Right atrium auricular region (tissue), 2 donors: ENCODE measurements at regions not wholly inside any gene's neighbourhood (a gene's known extent, or its start where the extent isn't known, plus 50 kb on each side); places are given as distances from the start of the nearest gene placed in this dataset.

ENCODE experiments used
- DNase-seq: peaks from one replicate; pipeline ENCODE4 v3.0.0-alpha.2; 2019; ENCODE audit warnings: low spot score
- H3K27ac ChIP-seq, 2 donors: fragments of 200-600 bp; sonication (generic); 1 replicate in 1 of 2; 2 replicates in 1 of 2; pipeline ENCODE4 v1.5.1; 2016 to 2019
- H3K27me3 ChIP-seq, 2 donors: fragments of 200-600 bp; sonication (generic); one replicate each; pipeline versions ENCODE4 v1.5.1 to v1.6.0; 2017 to 2019
- H3K36me3 ChIP-seq: fragments of 200-600 bp; sonication (generic); one replicate; pipeline ENCODE4 v1.5.1; 2016
- H3K4me1 ChIP-seq, 2 donors: fragments of 200-600 bp; sonication (generic); one replicate each; pipeline versions ENCODE4 v1.5.1 to v1.6.0; 2017 to 2019
- H3K4me3 ChIP-seq, 2 donors: fragments of 200-600 bp; sonication (generic); 1 replicate in 1 of 2; 2 replicates in 1 of 2; pipeline ENCODE4 v1.5.1; 2017 to 2019; ENCODE audit warnings: mild to moderate bottlenecking in 1 of 2, moderate library complexity in 1 of 2
- H3K9me3 ChIP-seq, 2 donors: fragments of 200-600 bp; sonication (generic); one replicate each; pipeline ENCODE4 v1.5.1; 2019
- TF ChIP-seq, protein P1 (sequence below), 2 donors: fragments of 200-600 bp; sonication (generic); IDR thresholded peaks; one replicate each; pipeline ENCODE4 v1.5.1; 2019; ENCODE audit warnings: antibody characterized with exemption in 2 of 2

DNA sequence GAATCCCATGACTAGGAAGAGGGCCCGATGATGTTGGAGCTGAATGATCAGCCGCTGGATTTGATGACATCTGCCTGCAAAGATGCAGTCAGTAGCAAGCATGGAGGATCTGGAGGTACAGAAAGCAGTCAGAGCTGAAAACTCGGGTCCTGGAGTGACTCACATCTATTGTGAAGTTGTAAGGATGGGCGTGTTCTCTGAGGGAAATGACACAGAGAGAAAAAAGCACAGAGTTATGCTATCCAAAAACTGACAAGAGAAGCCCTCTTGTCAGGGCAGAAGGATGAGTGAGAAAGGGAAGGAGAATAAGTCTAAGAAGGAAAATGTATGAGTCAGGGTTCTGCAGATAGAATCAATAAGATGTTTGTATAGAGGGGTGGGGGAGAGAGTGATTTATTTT lies 380.4 kb upstream of the CCDC196 start:
- H3K4me3 ChIP-seq = no peak overlapping the region
- H3K27ac ChIP-seq = no peak overlapping the region
- no peaks in the 10 kb centered on the region for H3K36me3 ChIP-seq
- no peak for DNase-seq
- no peaks in the 10 kb centered on the region for H3K4me1 ChIP-seq
- no peaks in the 10 kb centered on the region for H3K27me3 ChIP-seq
- H3K9me3 ChIP-seq = no peaks in the 10 kb centered on the region
- TF ChIP-seq, protein P1, sequence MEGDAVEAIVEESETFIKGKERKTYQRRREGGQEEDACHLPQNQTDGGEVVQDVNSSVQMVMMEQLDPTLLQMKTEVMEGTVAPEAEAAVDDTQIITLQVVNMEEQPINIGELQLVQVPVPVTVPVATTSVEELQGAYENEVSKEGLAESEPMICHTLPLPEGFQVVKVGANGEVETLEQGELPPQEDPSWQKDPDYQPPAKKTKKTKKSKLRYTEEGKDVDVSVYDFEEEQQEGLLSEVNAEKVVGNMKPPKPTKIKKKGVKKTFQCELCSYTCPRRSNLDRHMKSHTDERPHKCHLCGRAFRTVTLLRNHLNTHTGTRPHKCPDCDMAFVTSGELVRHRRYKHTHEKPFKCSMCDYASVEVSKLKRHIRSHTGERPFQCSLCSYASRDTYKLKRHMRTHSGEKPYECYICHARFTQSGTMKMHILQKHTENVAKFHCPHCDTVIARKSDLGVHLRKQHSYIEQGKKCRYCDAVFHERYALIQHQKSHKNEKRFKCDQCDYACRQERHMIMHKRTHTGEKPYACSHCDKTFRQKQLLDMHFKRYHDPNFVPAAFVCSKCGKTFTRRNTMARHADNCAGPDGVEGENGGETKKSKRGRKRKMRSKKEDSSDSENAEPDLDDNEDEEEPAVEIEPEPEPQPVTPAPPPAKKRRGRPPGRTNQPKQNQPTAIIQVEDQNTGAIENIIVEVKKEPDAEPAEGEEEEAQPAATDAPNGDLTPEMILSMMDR (IDR thresholded peaks at IDR 0.05) = no peak

DNA sequence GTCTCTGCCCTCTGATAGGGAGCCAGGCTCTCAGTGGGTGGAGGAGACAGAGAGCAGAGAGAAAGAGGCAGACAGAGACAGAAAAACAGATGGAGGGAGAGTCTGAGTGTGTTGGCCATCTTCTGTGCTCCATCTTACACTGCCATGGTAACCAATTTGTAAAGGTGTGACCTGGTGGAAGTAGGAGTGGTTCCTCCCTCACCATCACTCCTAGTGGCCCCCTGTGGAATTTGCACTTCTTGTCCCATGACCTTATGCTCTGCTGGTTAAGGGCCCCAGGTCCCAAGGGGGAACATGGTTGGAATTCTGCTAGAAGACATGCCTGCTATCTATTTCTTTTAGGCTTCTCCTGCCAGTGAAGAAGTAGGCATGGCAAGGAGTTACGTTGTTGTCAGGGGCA lies 376.7 kb upstream of the CCDC196 start:
- no peaks in the 10 kb centered on the region for H3K4me1 ChIP-seq
- TF ChIP-seq, protein P1 (IDR thresholded peaks at IDR 0.05) = no peak
- no peaks in the 10 kb centered on the region for H3K27me3 ChIP-seq
- H3K27ac ChIP-seq = no peak overlapping the region
- no peak for DNase-seq
- H3K9me3 ChIP-seq = no peaks in the 10 kb centered on the region
- H3K4me3 ChIP-seq = no peak overlapping the region
- H3K36me3 ChIP-seq = no peaks in the 10 kb centered on the region

DNA sequence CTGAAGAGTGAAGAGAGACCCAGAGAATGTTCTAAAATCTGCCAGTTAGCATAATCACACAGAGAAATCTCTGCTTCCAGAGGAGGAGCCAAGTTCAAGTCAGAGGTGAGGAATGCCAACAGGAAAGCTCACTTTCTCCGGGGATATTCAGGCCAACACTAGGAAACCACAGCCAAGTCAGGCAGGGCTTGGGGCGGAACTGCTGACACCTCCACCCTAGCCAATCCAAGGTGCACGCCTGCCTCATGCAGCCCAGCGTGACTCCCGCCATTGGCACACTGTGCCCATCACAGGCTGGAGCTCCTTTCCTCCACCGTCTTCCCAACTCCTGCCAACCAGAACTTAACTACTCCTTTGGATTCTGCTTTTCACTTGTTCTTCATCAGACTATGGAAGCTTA lies 374.3 kb upstream of the CCDC196 start:
- no peaks in the 10 kb centered on the region for H3K36me3 ChIP-seq
- no peaks in the 10 kb centered on the region for H3K27me3 ChIP-seq
- no peak for DNase-seq
- H3K9me3 ChIP-seq = no peaks in the 10 kb centered on the region
- H3K4me1 ChIP-seq = no peaks in the 10 kb centered on the region
- TF ChIP-seq, protein P1 (IDR thresholded peaks at IDR 0.05) = no peak
- H3K27ac ChIP-seq = no peak overlapping the region
- no peak overlapping the region for H3K4me3 ChIP-seq

DNA sequence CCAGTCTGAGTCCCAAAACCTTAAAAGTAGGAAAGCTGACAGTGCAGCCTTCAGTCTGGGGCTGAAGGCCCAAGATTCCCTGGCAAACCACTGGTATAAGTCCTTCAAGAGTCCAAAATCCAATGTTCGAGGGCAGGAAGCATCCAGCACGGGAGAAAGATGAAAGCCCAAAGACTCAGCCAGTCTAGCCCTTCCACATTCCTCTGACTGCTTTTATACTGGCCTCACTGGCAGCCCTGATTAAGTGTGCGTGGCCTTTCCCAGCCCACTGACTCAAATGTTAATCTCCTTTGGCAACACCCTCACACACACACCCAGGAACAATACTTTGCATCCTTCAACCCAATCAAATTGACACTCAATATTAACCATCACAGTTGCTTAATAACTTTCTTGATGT lies 372.1 kb upstream of the CCDC196 start:
- TF ChIP-seq, protein P1 (IDR thresholded peaks at IDR 0.05) = no peak
- Histone ChIP-seq H3K9me3 (no peaks in the 10 kb centered on the region), H3K36me3 (no peaks in the 10 kb centered on the region), H3K4me3 (no peak overlapping the region), H3K27me3 (no peaks in the 10 kb centered on the region), H3K27ac (no peak overlapping the region), H3K4me1 (no peaks in the 10 kb centered on the region)
- DNase-seq = no peak

DNA sequence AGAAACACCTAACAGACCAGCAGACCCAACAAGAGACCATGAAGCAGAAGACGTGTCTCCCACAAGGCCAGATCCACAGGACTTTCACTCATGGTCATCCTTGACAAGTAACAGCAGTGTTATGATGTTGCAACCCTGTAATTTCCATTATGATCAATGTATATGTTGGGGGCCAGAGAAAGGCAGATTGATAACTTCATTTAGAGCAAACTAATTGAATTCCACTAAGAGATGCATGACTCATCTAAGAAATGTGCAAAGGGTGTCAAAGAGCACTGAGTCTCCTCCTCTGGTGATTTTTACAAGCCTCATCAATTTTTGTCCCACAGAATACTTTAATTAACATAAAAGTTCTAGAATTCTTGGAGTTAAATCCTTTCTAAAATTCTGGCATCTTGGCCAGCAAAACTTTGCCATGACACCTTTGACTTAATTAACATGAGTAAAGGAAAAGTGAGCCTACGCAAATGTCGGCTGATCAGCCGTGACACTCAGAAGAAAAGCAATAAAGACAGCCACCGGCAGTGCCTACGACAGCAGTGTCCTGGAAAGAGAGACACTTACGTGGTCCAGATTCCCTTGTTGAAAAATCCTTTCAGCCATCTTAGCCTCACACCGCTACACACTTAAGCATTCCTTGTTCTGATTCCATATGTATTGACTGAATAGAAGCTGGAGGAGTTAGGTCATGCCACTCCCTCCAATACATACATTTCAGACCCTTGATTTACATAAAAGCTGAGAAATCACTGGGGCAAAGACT lies 370.2 kb upstream of the CCDC196 start:
- Histone ChIP-seq H3K27ac (no peak overlapping the region), H3K27me3 (no peaks in the 10 kb centered on the region), H3K4me3 (no peak overlapping the region), H3K36me3 (no peaks in the 10 kb centered on the region), H3K9me3 (no peaks in the 10 kb centered on the region), H3K4me1 (no peaks in the 10 kb centered on the region)
- no peak for DNase-seq
- TF ChIP-seq, protein P1 (IDR thresholded peaks at IDR 0.05) = no peak

DNA sequence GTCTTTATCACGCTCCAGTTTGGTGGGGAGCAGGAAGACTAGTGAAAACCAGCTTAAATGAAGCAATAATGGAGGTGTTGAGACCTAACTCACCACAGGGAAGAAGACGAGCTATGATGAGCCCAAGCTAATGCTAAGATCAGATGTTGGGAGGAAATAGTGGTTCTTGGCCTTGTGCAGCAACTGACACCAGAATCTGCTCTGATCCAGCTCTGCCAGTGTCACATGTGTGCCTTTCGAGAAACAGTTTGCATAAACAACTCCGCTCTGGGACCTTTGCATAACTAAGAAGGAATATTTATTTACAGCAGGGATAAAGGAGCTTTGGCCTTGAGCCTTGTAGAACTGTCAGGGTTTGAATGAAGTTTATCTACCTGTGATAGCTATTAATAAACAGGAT lies 369.4 kb upstream of the CCDC196 start:
- no peak for DNase-seq
- no peak overlapping the region for H3K27ac ChIP-seq
- H3K9me3 ChIP-seq = no peaks in the 10 kb centered on the region
- H3K27me3 ChIP-seq = no peaks in the 10 kb centered on the region
- no peak overlapping the region for H3K4me3 ChIP-seq
- no peaks in the 10 kb centered on the region for H3K4me1 ChIP-seq
- TF ChIP-seq, protein P1 (IDR thresholded peaks at IDR 0.05) = no peak
- H3K36me3 ChIP-seq = no peaks in the 10 kb centered on the region
